HG03045 (cell line): ENCODE measurements at regions not wholly inside any gene's neighbourhood (a gene's known extent, or its start where the extent isn't known, plus 50 kb on each side); places are given as distances from the start of the nearest gene placed in this dataset.
"Not testable (repeated sequence)": the region's sequence is repeated elsewhere in the genome, so short reads cannot be mapped to it uniquely, and the experiment has no call there.

Experiments used
- ATAC-seq: cut with Tn5 transposase; IDR thresholded peaks from one replicate; pipeline ENCODE4 v1.9.1; 2021; ENCODE audit warnings: mild to moderate bottlenecking, moderate library complexity; ENCODE audit not compliant: unreplicated experiment

- not testable (repeated sequence) for ATAC-seq
These were observed 70.7 kb upstream of the ZNF658 start for GRCh38 chr9:66829853-66830252.

GRCh38 chr9:66830777-66831497 lies 69.6 kb upstream of the ZNF658 start:
- ATAC-seq = not testable (repeated sequence)

DNA sequence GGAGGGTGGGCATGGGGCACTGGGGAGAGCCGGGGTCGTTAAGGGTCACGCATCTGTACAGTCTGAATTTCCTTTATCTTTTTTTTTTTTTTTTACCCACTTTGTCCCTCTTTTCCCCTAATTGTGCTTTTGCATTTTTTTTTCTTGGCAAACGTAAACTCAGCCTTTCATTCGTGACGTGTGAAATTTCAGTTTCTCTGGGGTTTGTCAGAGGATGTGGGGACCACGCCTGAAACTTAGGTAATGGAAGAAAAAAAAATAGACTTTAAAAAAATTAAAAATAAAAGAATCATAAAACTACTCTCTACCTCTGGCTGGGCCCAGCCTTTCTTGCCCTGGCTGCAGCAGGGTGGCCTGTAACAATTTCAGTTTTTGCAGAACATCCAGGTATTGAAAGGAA lies 68.3 kb upstream of the ZNF658 start:
- not testable (repeated sequence) for ATAC-seq

- not testable (repeated sequence) for ATAC-seq
These were observed 63.1 kb upstream of the ZNF658 start for GRCh38 chr9:66837242-66837937.
